BE2C (cell line): ENCODE measurements at regions not wholly inside any gene's neighbourhood (a gene's known extent, or its start where the extent isn't known, plus 50 kb on each side); places are given as distances from the start of the nearest gene placed in this dataset.

Source experiments
- DNase-seq: peaks from one replicate; pipeline ENCODE4 v3.0.0-alpha.2; 2020
- H3K27me3 ChIP-seq: fragments of 250-450 bp; sonication (Bioruptor Pico); 2 replicates; pipeline ENCODE4 v1.5.1; 2020; ENCODE audit warnings: mild to moderate bottlenecking
- H3K36me3 ChIP-seq: fragments of 250-450 bp; sonication (Bioruptor Pico); 2 replicates; pipeline ENCODE4 v1.5.1; 2020; ENCODE audit warnings: mild to moderate bottlenecking
- H3K4me1 ChIP-seq: fragments of 250-450 bp; sonication (Bioruptor Pico); 2 replicates; pipeline ENCODE4 v1.5.1; 2020
- H3K4me3 ChIP-seq: 2 replicates; pipeline ENCODE4 v1.5.1; 2011; ENCODE audit warnings: low read depth, low read length
- H3K9me3 ChIP-seq: fragments of 250-450 bp; sonication (Bioruptor Pico); 2 replicates; pipeline ENCODE4 v1.5.1; 2020
- TF ChIP-seq, protein P1 (sequence below): IDR thresholded peaks from 2 replicates; pipeline ENCODE4 v1.5.1; 2012; ENCODE audit warnings: mild to moderate bottlenecking, low read depth, low read length

DNA sequence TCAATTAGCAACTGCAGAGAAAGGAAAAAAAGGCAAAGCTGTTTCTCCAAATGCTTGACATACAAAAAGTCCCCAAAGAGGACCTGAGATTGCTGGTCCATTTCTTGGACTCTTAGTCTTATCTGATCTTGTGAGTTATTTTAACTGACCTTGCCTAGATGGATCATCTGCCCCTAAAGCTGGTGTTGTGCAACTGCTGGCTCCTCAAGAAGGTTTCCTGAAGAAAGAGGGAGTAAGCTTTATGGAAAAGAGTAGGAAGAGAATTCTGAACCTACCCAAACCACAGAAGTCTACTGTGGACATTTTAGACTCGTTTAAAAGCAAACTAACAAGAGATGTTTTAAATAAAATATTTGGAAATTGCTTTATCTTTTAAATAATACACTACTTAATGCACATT is 140.0 kb upstream of the HS3ST3A1 start:
- Histone ChIP-seq H3K4me3 (no peak overlapping the region), H3K4me1 (no peaks in the 10 kb centered on the region), H3K9me3 (no peaks in the 10 kb centered on the region), H3K27me3 (no peaks in the 10 kb centered on the region), H3K36me3 (no peaks in the 10 kb centered on the region)
- TF ChIP-seq, protein P1, sequence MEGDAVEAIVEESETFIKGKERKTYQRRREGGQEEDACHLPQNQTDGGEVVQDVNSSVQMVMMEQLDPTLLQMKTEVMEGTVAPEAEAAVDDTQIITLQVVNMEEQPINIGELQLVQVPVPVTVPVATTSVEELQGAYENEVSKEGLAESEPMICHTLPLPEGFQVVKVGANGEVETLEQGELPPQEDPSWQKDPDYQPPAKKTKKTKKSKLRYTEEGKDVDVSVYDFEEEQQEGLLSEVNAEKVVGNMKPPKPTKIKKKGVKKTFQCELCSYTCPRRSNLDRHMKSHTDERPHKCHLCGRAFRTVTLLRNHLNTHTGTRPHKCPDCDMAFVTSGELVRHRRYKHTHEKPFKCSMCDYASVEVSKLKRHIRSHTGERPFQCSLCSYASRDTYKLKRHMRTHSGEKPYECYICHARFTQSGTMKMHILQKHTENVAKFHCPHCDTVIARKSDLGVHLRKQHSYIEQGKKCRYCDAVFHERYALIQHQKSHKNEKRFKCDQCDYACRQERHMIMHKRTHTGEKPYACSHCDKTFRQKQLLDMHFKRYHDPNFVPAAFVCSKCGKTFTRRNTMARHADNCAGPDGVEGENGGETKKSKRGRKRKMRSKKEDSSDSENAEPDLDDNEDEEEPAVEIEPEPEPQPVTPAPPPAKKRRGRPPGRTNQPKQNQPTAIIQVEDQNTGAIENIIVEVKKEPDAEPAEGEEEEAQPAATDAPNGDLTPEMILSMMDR: no peak
- DNase-seq: no peak

DNA sequence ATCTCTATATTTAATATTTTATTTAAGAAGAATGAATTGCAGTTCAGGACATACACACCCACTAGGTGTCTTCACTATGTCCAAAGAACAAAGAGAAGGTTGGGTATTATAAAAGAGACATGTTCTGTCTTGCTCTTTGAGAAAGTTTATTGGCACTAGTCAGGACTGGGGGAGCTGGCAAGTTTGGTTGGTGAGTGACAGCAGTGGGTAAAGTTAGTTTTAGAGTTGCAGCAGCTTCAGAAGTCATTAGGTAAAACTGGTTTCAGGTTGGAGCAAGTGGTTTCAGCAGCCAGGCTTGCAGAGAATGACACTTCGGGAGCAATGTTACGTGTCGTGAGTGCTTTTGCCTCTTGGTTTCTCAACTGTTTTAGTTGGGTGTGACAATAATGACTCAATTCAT is 142.2 kb upstream of the HS3ST3A1 start:
- no peaks in the 10 kb centered on the region for H3K9me3 ChIP-seq
- DNase-seq: no peak
- TF ChIP-seq, protein P1: no peak

DNA sequence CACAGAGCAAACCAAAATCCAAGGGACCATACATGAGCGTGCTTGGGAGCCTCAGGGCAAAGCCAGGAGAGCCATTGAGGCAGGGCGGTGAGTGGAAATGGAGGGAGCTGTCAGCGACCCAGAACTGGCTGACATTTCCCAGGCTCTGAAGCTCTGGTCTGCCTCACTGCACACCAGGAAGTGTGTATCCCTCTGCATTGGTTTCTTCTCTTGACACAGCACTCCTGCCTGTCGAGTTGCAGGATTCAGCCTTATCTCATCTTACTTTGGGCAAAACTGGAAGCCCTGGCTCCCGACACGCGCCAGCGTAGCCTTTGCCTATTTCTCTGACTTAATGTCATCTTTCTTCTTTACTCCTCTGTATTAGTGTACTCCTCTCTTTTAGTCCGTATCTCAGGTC is 144.7 kb upstream of the HS3ST3A1 start:
- H3K4me3 ChIP-seq: no peak overlapping the region; the same call in 1 of the 2 replicates
- no peaks in the 10 kb centered on the region for H3K4me1 ChIP-seq
- TF ChIP-seq, protein P1: no peak
- H3K27me3 ChIP-seq: no peaks in the 10 kb centered on the region
- no peaks in the 10 kb centered on the region for H3K36me3 ChIP-seq
- peak; percentile 44 for DNase-seq
- H3K9me3 ChIP-seq: no peaks in the 10 kb centered on the region

More for the DNA sequence above, 142.2 kb upstream of the HS3ST3A1 start:
- no peaks in the 10 kb centered on the region for H3K4me1 ChIP-seq
- no peak overlapping the region for H3K4me3 ChIP-seq
- no peaks in the 10 kb centered on the region for H3K36me3 ChIP-seq
- no peaks in the 10 kb centered on the region for H3K27me3 ChIP-seq

DNA sequence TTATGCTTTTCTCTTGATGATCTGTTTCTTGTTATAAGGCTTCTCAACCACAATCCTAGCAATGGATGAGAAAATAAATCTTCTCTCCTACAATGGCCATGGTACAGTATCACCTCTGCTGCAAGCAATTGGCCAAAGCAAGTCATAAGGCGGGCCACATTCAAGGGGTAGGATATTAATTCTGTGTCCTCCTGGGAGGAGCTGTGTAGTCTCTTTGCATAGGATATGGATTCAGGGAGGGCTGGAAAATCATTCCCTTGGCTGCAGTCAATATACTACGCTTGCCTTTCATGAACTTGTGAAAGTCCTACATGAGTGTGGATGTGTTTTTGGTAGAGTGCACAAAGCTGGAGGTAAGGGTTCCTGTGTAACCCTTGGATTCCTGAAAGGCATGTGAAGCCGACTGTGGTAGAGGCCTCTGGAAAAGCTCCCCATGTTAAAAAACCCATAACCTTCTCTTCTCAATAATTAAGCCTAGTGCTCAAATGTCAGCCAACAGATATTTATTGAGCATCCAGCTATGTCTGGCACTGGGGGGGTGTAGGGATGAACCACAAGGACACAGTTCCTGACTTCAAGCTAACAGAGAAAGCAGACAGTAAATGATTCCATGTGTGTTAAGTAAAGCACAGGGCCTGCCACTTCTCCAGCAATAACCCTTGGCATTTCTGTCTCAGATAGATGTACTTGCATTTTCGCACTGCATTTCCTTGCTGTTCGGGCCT is 147.6 kb upstream of the HS3ST3A1 start:
- TF ChIP-seq, protein P1: no peak
- Histone ChIP-seq H3K27me3 (no peaks in the 10 kb centered on the region), H3K36me3 (no peaks in the 10 kb centered on the region), H3K4me1 (no peaks in the 10 kb centered on the region), H3K4me3 (no peak overlapping the region), H3K9me3 (no peaks in the 10 kb centered on the region)
- no peak for DNase-seq

DNA sequence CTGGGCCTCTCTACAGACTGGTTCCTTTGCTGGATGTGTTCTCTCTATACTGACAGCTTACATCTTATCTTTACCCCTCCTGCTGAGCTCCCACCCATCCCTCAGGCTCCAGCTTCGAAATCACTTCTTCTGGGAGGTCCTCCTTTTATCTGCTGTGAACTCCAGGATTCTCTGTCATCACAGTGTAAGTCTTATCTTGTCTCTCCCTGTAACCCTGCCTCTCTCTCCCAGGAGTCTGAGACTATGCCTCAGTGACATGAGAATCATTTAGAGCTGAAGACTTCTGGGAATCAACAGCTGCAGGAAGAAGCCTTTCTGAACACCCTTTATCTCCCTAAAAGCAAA is 148.1 kb upstream of the HS3ST3A1 start:
- Histone ChIP-seq H3K36me3 (no peaks in the 10 kb centered on the region), H3K4me1 (no peaks in the 10 kb centered on the region), H3K27me3 (no peaks in the 10 kb centered on the region), H3K4me3 (no peak overlapping the region), H3K9me3 (no peaks in the 10 kb centered on the region)
- no peak for DNase-seq
- TF ChIP-seq, protein P1: no peak
